Activated CD4-positive, alpha-beta T cell treated with anti-CD3 and anti-CD28 coated beads, Interleukin-2, Interleukin-6, amounts not matched to agents 100 ng/mL and 50 ng/mL, durations not matched to agents 16 hours and 8 hours (primary cell): ENCODE measurements at regions not wholly inside any gene's neighbourhood (a gene's known extent, or its start where the extent isn't known, plus 50 kb on each side); places are given as distances from the start of the nearest gene placed in this dataset.
A peak's percentile ranks its signal among the peaks of the same experiment; 100 is the strongest.
"Not testable (repeated sequence)": the region's sequence is repeated elsewhere in the genome, so short reads cannot be mapped to it uniquely, and the experiment has no call there.

ENCODE experiments used
- DNase-seq: peaks from one replicate; pipeline ENCODE4 v3.0.0-alpha.2; 2020

DNA sequence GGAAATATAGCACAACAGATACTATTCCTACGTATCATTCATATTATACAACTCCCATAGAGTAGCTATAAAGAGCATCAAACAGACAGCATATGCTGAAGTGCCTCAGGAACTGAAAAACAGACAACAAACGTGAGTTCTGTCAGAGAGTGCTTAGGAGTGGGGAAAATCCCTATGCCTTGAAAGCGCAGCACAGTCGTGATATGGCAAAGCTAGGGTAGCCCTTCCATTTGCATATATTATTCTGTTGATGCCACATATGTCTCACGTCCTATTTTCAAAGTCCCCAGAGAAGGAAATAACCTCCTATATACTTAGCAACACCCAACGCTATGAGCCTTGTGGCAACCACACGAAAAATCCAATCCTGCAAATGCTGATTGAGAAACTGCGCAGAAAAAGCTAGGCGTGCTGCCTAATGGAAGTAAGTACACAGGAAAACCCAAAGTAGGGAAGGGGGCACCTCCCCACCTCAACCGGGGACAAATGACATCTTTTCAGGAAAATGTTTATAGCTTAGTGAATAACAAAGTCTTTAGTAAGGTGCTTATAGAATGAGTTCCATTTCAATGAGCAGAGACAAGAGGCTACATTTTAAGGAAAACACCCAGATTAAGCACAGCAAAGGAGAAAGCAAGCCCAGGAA is 105.1 kb downstream of the MED10 start:
- DNase-seq = no peak

DNA sequence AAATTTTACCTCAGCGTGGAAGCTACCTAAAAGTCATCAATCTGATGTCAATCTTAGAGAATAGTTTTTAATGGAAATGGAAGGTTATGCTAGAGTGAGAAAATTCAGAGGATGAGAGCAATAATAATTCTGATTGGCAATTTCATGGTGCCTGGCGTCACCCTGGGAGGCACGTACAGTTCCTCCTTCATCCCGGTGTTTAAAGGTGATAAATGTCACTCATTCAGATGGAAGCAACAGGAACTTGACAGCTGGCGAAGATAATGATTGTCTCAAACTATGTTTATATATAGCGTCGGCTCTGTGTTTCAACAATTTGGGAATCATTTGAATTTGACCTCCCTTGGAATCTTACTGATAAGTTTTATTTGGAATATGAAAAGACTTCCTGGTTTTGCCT is 108.4 kb downstream of the MED10 start:
- DNase-seq = no peak

DNA sequence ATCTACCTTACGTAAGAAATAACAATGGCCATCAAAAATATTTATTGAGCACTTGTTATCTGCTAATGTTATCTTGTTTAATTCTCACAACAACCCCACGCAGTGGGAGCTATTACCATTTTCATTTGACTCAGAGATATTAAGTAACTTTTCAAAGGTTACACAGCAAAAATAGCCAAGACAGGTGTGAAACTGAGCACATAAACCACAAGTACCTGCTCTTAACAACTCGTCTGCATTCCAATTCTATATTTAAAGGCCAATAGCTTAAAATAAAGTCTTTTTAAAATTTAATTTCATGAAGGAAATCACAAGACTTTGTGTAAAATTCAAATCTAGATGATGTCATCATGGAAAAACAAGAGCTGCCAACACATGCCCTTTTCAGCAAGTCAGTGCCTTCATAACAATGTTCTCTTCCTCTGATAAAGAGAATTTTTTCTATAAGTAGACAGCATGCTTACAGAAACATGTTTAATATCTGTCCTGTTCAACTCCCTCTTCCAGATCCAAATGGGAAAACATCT is 111.6 kb downstream of the MED10 start:
- DNase-seq = no peak

DNA sequence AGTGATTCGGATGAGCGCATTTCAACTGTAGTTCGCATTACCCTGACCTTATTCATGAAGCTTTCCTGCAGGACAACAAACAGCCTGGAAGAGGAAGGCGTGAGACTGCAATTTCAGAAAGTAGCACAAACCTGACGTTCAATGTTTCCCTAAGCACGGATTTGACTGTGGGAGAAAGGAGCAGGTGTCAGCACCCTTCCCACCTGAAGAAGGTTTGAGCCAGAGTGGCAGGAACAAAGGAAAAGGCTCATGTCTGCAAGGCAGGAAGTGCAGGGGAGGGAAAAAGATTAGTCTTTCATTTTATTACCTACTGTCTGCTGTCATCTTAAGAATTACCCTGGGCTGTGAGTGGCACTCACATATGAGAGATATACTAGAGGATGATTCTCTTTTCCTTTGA is 114.0 kb downstream of the MED10 start:
- no peak for DNase-seq

DNA sequence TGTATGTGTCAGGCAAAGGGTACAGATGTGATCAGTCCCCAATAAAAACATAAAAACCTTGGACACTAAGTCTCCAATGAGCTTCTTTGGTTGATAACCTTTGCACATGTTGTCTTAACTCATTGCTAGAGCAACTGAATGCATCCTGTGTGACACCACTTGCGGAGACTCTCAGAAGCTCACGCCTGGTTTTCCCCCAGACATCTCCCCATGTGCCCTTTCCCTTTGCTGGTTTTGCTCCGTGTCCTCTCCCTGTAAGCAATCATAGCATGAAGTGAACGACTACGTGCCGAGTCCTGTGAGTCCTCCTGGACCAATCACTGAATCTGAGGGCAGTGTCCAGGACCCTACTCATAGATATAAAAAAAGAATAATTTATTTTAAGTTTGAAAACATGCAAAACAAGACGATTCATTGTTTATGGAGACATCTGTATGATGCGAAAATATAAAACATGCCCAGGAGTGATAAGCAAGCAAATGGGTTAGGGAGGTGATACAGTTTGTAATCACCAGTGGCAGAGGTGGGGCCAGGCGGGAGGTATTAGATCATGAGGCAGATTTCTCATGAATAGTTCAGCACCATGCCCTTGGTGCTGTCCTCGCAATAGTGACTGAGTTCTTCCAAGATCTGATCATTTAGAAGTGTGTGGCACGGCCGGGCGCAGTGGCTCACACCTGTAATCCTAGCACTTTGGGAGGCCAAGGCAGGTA is 115.5 kb downstream of the MED10 start:
- DNase-seq = no peak

GRCh38 chr5:6261668-6262067 is 116.7 kb downstream of the MED10 start:
- peak; percentile 34 for DNase-seq

DNA sequence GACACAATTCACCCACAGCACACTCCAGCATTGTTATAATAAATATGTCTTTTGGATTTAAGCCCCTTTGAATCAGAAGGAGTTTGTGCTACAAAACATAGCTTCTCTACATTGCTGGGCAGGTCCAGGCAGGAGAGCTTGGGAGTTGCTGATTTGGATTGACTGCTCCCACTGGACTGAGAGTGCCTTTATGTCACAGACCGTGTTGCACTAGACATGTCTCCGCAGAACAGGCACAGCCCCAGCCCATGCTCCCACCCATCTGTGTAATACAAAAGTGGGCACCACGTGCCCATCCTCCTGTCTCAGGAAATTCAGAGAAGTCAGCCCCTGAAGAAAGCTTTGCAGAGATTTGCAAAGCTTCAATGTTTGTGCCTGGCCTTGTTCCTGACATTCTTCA is 117.1 kb downstream of the MED10 start:
- no peak for DNase-seq

- no peak for DNase-seq
Measured at GRCh38 chr5:6260846-6261245, 117.5 kb downstream of the MED10 start.

GRCh38 chr5:6256901-6257300 is 121.4 kb downstream of the MED10 start:
- no peak for DNase-seq

DNA sequence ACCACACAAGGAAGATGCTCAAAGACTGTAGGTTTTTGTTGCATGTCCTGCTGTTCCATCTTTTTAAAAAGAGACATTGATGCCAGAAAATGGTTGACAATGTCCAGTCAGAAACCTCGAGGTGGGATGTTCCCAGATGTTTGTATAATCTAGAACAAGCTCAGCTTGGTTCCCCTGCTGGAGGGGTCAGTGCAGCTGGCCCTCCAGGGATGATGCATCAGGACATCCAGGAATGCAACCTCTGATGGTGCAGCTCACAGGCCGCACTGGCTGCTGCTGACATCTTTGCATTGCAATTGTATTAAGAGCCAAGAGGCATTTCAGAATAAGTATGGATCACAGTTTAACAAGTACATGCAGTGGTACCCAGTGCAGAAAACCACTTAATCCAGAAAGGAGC is 122.4 kb downstream of the MED10 start:
- DNase-seq = no peak

DNA sequence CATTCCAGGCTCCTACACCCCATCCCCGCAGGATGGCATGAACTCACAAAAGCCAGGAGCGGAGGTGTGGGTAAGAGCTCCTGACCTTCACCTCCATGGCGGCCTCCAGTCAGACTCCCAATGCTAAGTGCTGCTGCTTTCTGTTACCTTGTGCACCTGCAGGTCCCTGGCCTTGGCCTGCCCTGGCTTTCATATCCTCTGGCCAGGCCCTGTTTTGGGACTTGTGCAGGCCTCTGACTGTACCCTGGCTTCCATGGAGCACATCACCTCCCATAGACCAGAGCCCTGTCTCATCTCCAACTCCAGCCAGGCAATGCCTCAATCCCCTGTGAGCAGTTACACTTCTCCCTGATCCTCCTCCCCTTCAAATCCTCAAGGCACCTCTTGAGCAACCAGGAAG is 124.5 kb downstream of the MED10 start:
- DNase-seq = no peak

- DNase-seq = no peak
Measured at GRCh38 chr5:6253281-6253680, 125.1 kb downstream of the MED10 start.

DNA sequence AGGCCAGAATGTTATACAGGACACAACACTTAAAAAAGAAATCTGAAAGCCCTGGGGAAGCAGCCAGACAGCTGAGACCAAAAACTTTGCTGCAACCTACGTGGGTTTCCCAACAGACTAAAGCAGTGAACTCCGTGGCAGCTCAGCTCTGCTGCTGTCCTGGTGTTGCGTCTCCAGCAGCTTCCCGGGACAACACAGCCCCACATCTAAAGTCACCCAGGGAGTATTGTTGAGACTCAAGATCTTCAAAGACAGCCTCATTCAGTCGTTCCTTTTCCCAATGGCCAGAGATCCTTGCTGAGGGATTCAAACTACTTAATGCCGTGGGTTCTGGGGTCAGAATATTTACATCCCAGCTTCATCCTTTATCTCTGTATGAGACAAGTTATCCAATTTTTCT is 125.8 kb downstream of the MED10 start:
- no peak for DNase-seq

GRCh38 chr5:6251565-6252102 is 126.7 kb downstream of the MED10 start:
- no peak for DNase-seq

GRCh38 chr5:6250121-6250520 is 128.2 kb downstream of the MED10 start:
- DNase-seq = no peak

DNA sequence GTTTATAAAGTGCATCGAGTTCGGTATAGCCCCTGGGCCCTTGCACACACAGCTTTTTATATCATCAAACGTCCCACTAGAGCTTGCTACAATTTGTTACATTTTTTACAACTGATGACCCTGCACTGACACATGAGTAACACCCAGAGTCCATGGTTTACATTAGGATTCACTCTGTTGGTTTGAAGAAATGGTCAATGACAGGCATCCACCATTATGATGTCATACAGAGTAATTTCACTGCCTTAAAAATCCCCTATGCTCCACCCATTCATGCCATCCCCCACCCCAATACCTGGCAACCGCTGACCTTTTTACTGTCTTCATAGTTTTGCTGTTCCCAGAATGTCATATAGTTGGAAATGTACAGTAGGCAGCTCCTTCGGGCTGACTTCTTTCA is 130.2 kb downstream of the MED10 start:
- DNase-seq = no peak

DNA sequence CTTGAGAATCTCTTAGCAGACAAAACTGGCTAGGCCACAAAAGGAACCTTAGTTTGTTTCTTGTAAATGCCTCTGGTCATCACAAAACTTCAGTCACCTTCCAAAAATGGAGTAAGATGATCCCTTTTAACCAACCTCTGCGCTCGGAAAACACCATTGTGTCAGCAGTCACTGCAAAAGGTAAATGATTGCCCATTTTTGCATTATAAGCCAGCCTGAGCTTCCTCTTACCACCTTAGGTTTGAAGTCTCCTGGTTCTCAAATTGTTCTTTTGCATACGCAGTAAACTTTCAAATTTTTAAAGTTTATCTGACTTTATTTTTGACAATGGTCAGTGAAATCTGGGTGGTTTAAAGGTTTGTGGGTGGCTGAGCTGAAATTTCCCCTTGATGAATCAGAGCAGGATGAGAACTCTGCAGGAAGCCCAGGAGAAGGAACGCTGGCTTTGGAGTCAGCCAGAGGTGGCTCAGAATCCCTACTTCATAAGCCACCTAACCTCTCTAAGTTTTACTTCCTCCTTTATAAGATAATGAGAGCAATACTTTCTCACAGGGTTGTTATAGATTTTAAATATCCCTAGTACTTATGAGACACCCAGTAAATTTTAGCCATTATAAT is 131.4 kb downstream of the MED10 start:
- DNase-seq = no peak

DNA sequence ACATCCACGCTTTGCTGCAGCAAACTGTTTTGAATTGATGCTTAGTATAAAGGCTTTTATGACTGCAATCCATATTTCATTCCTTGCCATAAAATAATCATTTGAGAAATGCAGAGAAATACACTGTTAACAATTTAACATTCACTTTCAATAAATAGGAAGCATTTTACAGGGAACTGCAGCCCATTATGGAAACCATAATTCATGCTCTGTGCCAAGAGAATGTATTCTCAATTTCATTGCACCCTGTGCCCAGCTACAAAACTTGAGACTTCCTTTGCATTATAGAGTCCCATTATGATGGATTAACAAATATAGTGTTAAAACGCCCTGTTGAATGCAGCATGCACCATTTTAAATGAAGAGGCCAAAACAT is 134.0 kb downstream of the MED10 start:
- DNase-seq = no peak

DNA sequence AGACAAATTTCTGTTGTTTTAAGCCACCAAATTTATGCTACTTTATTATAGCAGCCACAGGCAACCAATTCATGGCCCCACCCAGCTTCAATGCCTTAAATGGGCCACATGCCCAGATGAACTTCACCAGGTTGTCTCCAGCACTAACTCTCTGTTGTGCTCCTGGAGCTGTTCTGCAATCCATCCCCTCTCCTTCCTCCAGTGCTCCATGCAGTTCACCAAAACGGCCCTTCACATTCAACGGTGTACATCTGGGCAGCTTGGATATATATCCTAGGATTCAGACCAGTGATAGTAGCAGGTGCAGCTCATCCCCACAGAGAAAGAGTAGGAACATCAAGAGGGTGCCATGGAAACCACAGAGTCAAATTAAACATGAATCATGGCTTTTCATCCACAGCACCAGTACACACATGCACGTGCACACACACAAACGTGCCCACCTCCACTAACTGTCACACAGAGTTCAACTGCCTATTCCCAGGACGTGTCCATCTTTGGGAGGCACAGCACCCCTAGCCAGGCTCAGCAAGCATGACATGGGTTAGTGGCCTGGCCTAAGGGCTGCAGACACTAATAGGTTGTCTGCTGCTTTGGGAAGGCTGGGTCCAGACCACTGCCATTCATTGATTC is 134.5 kb downstream of the MED10 start:
- DNase-seq = no peak

DNA sequence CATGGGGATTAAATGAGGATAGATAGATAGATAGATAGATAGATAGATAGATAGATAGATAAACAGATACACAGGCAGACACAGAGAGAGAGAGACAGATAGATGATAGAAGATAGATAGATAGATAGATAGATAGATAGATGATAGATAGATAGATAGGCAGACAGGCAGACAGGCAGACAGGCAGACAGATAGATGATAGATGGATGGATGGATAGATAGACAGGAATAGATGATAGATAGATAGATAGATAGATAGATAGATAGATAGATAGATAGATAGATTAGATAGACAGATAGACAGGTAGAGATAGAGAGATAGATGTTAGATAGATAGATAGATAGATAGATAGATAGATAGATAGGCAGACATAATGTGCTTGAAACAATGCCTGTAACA is 137.3 kb downstream of the MED10 start:
- DNase-seq = not testable (repeated sequence)

DNA sequence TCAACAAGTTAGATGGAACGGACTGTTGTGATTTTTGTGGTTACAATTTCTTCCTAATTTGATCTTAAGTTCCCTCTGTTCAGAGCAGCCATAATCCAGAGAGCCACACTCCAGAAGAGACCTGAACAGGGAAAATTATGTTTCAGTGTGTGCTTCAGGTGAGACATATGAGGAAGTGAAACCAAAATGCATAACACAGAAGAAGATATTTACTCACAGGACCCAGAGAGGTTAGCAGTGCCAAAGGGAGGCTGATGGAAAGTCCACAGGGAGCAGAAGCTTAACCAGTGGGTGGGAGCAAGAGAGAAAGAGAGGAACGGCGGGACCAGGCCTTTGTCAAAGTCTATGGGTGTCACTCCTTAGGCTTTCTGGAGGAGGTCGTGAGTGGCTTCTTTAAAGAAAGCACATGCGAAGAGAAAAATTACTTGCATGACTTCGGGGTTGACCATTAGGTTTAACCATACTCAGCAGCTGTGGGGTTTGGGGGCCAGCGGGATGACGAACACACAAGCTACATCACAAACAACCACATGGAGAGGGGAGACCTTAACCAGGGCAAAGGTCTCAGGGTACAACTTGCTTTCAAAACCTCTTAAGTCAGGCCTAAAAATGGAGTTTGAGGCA is 141.4 kb downstream of the MED10 start:
- DNase-seq = no peak

DNA sequence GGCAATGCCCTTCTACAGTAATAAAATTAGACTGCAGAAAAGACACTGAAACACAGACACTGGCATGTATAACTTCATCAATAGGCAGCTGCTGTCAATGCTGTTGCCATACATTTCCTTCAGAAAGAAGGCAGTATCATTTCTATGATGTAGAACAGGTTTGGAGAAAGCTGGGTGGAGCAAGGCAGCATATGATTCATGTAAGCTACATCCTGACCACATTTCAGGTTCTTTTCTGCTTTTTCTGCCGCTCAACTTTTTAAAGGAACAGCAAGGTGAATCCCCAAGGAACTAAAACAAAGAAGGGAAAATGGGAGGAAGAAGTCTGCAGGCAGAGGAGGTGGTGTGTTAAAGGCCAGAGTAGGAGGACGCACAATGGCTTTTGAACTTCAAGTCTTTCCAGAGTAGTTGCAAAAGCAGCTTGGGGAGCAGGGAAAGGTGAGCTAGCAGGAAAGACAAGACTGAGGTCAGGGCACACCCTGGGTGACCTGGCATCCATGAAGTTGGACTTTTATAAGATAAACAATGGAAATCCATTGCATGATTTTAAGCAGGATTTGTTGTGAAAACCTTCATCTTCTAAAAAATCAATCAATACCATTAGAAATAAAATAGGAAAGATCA is 142.1 kb downstream of the MED10 start:
- DNase-seq = no peak

DNA sequence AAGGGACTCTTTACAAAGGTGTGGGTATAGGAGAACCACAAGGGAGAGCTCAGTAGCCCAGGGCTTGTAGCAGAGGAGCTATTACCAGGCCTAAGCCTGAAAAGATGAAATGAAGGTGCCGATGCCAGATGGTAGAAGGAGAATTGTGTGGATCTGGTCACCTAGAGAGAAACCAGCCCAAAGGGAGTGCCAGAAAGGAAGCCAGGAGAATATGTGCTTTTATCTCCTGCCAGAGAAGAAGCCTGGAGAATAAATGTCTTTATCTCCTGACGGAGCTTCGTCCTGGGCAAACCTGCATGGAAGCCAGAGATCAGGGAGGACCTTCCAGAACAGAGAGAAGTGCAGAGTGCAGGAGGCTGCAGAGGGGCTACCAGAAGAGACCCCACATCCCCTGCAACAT is 142.6 kb downstream of the MED10 start:
- DNase-seq = no peak
